ENCODE measurements at regions not wholly inside any gene's neighbourhood (a gene's known extent, or its start where the extent isn't known, plus 50 kb on each side); places are given as distances from the start of the nearest gene placed in this dataset.

DNA sequence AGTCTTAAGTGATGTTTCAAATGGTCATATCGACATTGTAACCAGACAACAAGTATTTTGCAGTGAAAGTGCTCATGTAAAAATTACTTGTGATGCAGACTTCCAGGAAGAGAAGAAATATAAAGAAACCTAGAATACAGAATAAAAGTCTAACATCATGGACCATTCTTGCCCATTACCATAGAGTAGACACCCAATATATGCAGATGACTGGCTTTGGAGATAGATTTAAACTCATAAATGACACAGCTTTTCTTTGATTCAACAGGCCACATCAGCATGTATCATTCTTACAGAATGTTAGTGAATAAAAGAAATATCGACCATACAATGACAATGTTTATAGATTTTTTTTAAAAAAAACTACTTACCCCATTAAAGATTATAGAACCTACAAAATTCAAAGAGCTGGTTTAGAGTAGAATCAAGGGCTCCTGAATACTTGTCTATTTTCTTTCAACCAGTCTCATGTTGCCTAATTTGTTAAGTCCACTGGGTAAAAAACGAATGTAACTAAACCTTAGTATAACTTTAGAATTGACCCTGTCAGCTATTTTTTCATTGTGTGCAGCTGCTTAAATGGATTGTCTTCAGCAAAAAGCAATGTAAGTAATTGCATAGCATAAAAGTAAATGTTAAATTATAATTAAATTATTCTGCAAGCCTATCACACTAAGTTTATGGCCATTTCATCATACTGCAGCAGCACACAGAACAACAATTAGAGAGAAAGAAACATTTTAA lies 268.7 kb upstream of the AGTR1 start:
- H3K4me3 ChIP-seq: no peak overlapping the region
- no peaks in the 10 kb centered on the region for H3K27me3 ChIP-seq
- H3K9me3 ChIP-seq: no peaks in the 10 kb centered on the region
- TF ChIP-seq EP300 (IDR thresholded peaks at IDR 0.05): no peak
- TF ChIP-seq POLR2A (IDR thresholded peaks at IDR 0.05; ENCODE audit: low read depth): no peak
- TF ChIP-seq CTCF (IDR thresholded peaks at IDR 0.05): no peak
- no peak for TF ChIP-seq POLR2AphosphoS5 (IDR thresholded peaks at IDR 0.05)
- H3K4me1 ChIP-seq: no peaks in the 10 kb centered on the region
- WGBS: 81% methylated on average over 3 of the region's 3 CpGs
- intact Hi-C loops (cut with DNase I): no loop called here
- H3K27ac ChIP-seq (replicated peaks in 1 of 4): no peak overlapping the region
- no peaks in the 10 kb centered on the region for H3K36me3 ChIP-seq
- no peak for DNase-seq (ENCODE audit: extremely low spot score)

DNA sequence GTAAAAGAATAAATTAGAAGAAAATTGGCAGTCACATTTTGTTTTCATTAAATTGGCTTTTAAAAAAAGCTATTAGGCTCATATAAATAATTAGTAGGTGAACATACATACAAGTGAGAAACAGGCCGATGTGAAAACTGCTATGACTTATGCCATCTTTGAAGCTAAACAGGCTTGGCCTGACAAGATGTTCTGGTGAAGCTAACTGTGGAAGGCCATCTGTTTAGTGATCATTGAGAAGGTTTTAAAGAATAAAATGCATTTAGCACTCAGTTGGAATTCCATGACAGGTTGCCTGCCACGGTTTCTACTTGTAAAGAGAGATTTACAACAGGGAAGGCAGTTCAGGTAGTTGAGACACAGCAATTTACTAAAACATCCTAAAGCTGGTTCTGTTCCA lies 264.0 kb upstream of the AGTR1 start:
- Histone ChIP-seq H3K9me3 (no peaks in the 10 kb centered on the region), H3K27me3 (no peaks in the 10 kb centered on the region), H3K27ac (replicated peaks in 1 of 4) (no peak overlapping the region), H3K4me1 (no peaks in the 10 kb centered on the region), H3K4me3 (no peak overlapping the region), H3K36me3 (no peaks in the 10 kb centered on the region)
- no peak for DNase-seq (ENCODE audit: extremely low spot score)
- no peak for TF ChIP-seq POLR2A (IDR thresholded peaks at IDR 0.05; ENCODE audit: low read depth)
- TF ChIP-seq CTCF (IDR thresholded peaks at IDR 0.05): no peak
- no peak for TF ChIP-seq EP300 (IDR thresholded peaks at IDR 0.05)
- TF ChIP-seq POLR2AphosphoS5 (IDR thresholded peaks at IDR 0.05): no peak
- intact Hi-C loops (cut with DNase I): no loop called here
- WGBS: 48% methylated on average over 2 of the region's 2 CpGs

GRCh38 chr3:148435534-148435933 lies 262.2 kb upstream of the AGTR1 start:
- no peak overlapping the region for H3K4me3 ChIP-seq
- no peaks in the 10 kb centered on the region for H3K9me3 ChIP-seq
- intact Hi-C loops (cut with DNase I): no loop called here
- DNase-seq (ENCODE audit: extremely low spot score): no peak
- H3K27me3 ChIP-seq: no peaks in the 10 kb centered on the region
- H3K36me3 ChIP-seq: no peaks in the 10 kb centered on the region
- H3K27ac ChIP-seq (replicated peaks in 1 of 4): no peak overlapping the region
- no peaks in the 10 kb centered on the region for H3K4me1 ChIP-seq
- TF ChIP-seq POLR2AphosphoS5 (IDR thresholded peaks at IDR 0.05) (no peak), CTCF (IDR thresholded peaks at IDR 0.05) (no peak), EP300 (IDR thresholded peaks at IDR 0.05) (no peak), POLR2A (IDR thresholded peaks at IDR 0.05; ENCODE audit: low read depth) (no peak)

- H3K27me3 ChIP-seq: no peaks in the 10 kb centered on the region
- WGBS: 47% methylated on average over 2 of the region's 3 CpGs
- intact Hi-C loops (cut with DNase I): no loop called here
- no peak for TF ChIP-seq CTCF (IDR thresholded peaks at IDR 0.05)
- no peak for TF ChIP-seq EP300 (IDR thresholded peaks at IDR 0.05)
- TF ChIP-seq POLR2AphosphoS5 (IDR thresholded peaks at IDR 0.05): no peak
- no peak for TF ChIP-seq POLR2A (IDR thresholded peaks at IDR 0.05; ENCODE audit: low read depth)
- no peak overlapping the region for H3K27ac ChIP-seq (replicated peaks in 1 of 4)
- no peaks in the 10 kb centered on the region for H3K36me3 ChIP-seq
- H3K9me3 ChIP-seq: no peaks in the 10 kb centered on the region
- no peak for DNase-seq (ENCODE audit: extremely low spot score)
- no peaks in the 10 kb centered on the region for H3K4me1 ChIP-seq
- no peak overlapping the region for H3K4me3 ChIP-seq
Measured at GRCh38 chr3:148439254-148439822, 258.4 kb upstream of the AGTR1 start.
